GM18861 (cell line): ENCODE measurements at regions not wholly inside any gene's neighbourhood (a gene's known extent, or its start where the extent isn't known, plus 50 kb on each side); places are given as distances from the start of the nearest gene placed in this dataset.

Experiments used
- ATAC-seq: cut with Tn5 transposase; IDR thresholded peaks from one replicate; pipeline ENCODE4 v1.9.1; 2021; ENCODE audit not compliant: unreplicated experiment

GRCh38 chr15:91604122-91604521 lies 249.4 kb upstream of the SLCO3A1 start:
- no peak for ATAC-seq

- no peak for ATAC-seq
Measured at GRCh38 chr15:91605576-91605975, 247.9 kb upstream of the SLCO3A1 start.

- ATAC-seq = no peak
Measured at GRCh38 chr15:91609231-91609630, 244.3 kb upstream of the SLCO3A1 start.

GRCh38 chr15:91609966-91610365 lies 243.5 kb upstream of the SLCO3A1 start:
- no peak for ATAC-seq

GRCh38 chr15:91611561-91612323 lies 241.8 kb upstream of the SLCO3A1 start:
- ATAC-seq = no peak

- no peak for ATAC-seq
Measured at GRCh38 chr15:91620229-91620628, 233.3 kb upstream of the SLCO3A1 start.

GRCh38 chr15:91622235-91622634 lies 231.3 kb upstream of the SLCO3A1 start:
- no peak for ATAC-seq

GRCh38 chr15:91622711-91623342 lies 230.7 kb upstream of the SLCO3A1 start:
- ATAC-seq = no peak

- ATAC-seq = no peak
Measured at GRCh38 chr15:91624353-91624968, 229.0 kb upstream of the SLCO3A1 start.

- no peak for ATAC-seq
Measured at GRCh38 chr15:91625506-91625905, 228.0 kb upstream of the SLCO3A1 start.

- ATAC-seq = no peak
Measured at GRCh38 chr15:91627473-91628278, 225.8 kb upstream of the SLCO3A1 start.

GRCh38 chr15:91630090-91630489 lies 223.4 kb upstream of the SLCO3A1 start:
- no peak for ATAC-seq

- ATAC-seq = no peak
Measured at GRCh38 chr15:91632176-91632575, 221.3 kb upstream of the SLCO3A1 start.

GRCh38 chr15:91632981-91633380 lies 220.5 kb upstream of the SLCO3A1 start:
- ATAC-seq = no peak

- no peak for ATAC-seq
Measured at GRCh38 chr15:91634179-91634578, 219.3 kb upstream of the SLCO3A1 start.

- ATAC-seq = no peak
Measured at GRCh38 chr15:91635080-91635479, 218.4 kb upstream of the SLCO3A1 start.

GRCh38 chr15:91635641-91636040 lies 217.9 kb upstream of the SLCO3A1 start:
- ATAC-seq = no peak

- ATAC-seq = no peak
Measured at GRCh38 chr15:91649016-91649415, 204.5 kb upstream of the SLCO3A1 start.

- ATAC-seq = no peak
Measured at GRCh38 chr15:91649831-91650321, 203.6 kb upstream of the SLCO3A1 start.

- ATAC-seq = no peak
Measured at GRCh38 chr15:91651251-91651650, 202.3 kb upstream of the SLCO3A1 start.

GRCh38 chr15:91652610-91653207 lies 200.8 kb upstream of the SLCO3A1 start:
- ATAC-seq = no peak
